Rectal smooth muscle tissue (tissue), 1 donor: ENCODE measurements at regions not wholly inside any gene's neighbourhood (a gene's known extent, or its start where the extent isn't known, plus 50 kb on each side); places are given as distances from the start of the nearest gene placed in this dataset.

Experiments
- H3K27ac ChIP-seq: one replicate; pipeline ENCODE4 v1.7.0; 2013; ENCODE audit warnings: low read depth, low read length, inconsistent platforms
- H3K27me3 ChIP-seq: one replicate; pipeline ENCODE4 v1.7.0; 2013; ENCODE audit warnings: low read length; ENCODE audit not compliant: control insufficient read depth, insufficient read depth
- H3K36me3 ChIP-seq: one replicate; pipeline ENCODE4 v1.7.0; 2013; ENCODE audit warnings: low read length; ENCODE audit not compliant: control insufficient read depth, insufficient read depth
- H3K4me1 ChIP-seq: one replicate; pipeline ENCODE4 v1.7.0; 2013; ENCODE audit warnings: low read length; ENCODE audit not compliant: control insufficient read depth, insufficient read depth
- H3K4me3 ChIP-seq: one replicate; pipeline ENCODE4 v1.7.0; 2013; ENCODE audit warnings: low read length
- H3K9ac ChIP-seq: one replicate; pipeline ENCODE4 v1.7.0; 2013; ENCODE audit warnings: low read length

DNA sequence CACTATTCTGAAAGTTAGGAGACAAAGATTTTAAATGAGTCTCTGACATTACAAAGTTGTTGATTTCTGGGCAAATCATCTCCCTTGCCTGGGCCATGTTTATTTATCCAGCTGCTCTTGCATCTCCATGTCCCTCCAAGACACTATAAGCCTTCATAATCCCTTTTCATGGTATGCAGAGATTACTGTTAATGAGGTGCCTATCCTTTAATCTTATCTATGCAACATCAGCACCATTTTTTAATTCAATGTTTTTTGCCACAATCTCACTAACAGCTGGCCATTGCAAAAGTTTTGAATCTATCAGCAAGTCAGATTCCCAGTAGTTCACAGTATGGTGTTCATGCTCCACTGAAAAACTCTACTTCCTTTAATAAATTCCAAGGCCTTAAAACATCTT lies 108.5 kb upstream of the PTPRD start:
- Histone ChIP-seq H3K27ac (no peak overlapping the region), H3K4me1 (no peaks in the 10 kb centered on the region), H3K36me3 (no peaks in the 10 kb centered on the region), H3K9ac (no peak overlapping the region), H3K4me3 (no peak overlapping the region), H3K27me3 (no peaks in the 10 kb centered on the region)

DNA sequence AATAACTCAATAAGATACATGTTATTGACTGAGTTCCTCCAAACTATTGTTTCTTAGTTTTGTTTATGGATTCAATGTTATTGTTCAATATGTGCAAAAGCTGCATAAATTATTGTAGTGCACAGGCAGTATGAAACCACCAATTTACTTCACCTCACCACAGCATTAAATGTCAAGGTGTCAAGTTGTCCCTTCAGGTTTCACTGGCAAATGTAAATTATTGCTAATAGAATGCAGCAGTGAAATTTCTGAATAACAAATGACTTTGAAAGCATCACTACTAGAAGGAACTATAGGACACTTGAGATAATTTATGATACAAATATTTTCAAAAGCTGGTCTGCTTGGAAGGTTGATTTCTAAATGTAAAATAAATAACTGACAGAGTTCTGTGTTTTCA lies 116.4 kb upstream of the PTPRD start:
- Histone ChIP-seq H3K4me3 (no peak overlapping the region), H3K36me3 (no peaks in the 10 kb centered on the region), H3K27ac (no peak overlapping the region), H3K9ac (no peak overlapping the region), H3K27me3 (no peaks in the 10 kb centered on the region), H3K4me1 (no peaks in the 10 kb centered on the region)

DNA sequence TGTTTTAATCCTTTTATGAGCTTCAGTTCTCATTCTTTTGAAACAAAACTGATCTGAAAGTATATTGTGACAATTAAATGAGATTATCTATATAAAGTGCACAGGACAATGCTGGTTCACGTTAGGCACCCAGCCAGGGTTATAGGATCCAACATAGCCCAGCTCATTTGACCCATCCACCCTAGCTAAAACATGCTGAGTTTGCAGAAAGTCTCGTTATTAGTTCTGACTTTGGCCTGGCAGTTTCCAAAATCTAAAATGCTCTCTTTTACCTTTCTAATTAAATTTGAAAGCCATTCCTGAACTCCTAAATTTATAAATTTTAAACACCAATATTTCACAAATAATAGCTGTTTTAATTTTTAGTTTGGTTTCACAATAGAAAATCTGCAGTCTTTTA lies 131.9 kb upstream of the PTPRD start:
- H3K4me1 ChIP-seq = no peaks in the 10 kb centered on the region
- no peak overlapping the region for H3K27ac ChIP-seq
- no peak overlapping the region for H3K9ac ChIP-seq
- H3K27me3 ChIP-seq = no peaks in the 10 kb centered on the region
- H3K4me3 ChIP-seq = no peak overlapping the region
- no peaks in the 10 kb centered on the region for H3K36me3 ChIP-seq

DNA sequence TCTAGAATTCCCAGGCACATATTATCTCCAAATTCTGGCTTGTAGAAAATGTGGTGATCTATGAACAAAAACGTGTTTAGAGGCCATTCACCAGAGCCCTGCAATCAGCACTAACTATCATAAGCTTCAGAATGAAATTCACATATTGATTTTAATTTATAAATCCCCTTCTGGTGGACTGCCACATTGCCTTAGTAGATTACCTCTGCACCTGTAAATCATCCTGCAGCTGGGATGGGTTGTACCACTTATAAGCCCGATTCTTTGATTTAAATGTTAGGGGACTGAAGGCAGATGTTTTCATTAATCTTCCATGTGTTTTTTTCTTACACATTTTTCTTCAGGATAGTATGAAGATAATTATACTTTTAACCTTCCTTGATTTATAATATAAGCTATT lies 140.7 kb upstream of the PTPRD start:
- Histone ChIP-seq H3K36me3 (no peaks in the 10 kb centered on the region), H3K9ac (no peak overlapping the region), H3K4me1 (no peaks in the 10 kb centered on the region), H3K4me3 (no peak overlapping the region), H3K27ac (no peak overlapping the region), H3K27me3 (no peaks in the 10 kb centered on the region)

DNA sequence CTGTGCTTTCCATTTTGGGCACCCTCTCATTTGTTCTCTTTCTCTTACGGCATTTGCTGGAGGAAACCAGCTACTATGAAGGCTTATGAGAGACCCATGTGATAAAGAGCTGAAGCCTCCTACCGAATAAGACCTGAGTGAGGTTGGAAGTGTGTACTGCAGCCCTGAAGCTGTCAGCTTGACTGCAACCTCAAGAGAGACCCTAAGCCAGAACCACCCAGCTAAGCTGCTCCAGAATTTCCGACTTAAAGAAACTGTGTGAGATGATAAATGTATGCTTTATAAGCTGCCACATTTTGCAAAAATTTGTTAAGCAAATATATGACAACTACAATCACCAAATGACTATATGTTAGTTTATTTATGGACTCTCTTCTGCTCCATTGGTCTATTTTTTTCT lies 151.7 kb upstream of the PTPRD start:
- H3K36me3 ChIP-seq = no peaks in the 10 kb centered on the region
- no peak overlapping the region for H3K27ac ChIP-seq
- H3K4me3 ChIP-seq = no peak overlapping the region
- H3K9ac ChIP-seq = no peak overlapping the region
- no peaks in the 10 kb centered on the region for H3K27me3 ChIP-seq
- H3K4me1 ChIP-seq = no peaks in the 10 kb centered on the region

DNA sequence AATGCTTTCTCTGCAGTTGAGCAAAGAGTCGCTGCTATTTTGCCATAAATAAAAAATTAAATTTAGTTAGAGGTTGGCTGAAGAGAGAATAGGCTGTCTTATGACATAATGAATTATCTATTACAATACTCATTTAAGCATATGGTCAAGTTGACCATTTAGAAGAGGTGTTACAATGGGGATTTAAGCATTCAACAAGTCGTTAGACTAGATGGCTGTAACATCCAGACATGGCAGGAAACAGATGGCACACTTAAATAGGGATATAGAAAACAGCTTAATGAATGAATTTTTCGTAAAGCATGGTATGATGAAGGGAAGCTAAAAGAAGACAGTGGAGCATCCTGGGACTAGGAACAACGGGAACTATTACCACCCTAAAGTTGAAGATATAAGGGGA lies 160.3 kb upstream of the PTPRD start:
- Histone ChIP-seq H3K4me1 (no peaks in the 10 kb centered on the region), H3K27ac (no peak overlapping the region), H3K9ac (no peak overlapping the region), H3K36me3 (no peaks in the 10 kb centered on the region), H3K27me3 (no peaks in the 10 kb centered on the region), H3K4me3 (no peak overlapping the region)

DNA sequence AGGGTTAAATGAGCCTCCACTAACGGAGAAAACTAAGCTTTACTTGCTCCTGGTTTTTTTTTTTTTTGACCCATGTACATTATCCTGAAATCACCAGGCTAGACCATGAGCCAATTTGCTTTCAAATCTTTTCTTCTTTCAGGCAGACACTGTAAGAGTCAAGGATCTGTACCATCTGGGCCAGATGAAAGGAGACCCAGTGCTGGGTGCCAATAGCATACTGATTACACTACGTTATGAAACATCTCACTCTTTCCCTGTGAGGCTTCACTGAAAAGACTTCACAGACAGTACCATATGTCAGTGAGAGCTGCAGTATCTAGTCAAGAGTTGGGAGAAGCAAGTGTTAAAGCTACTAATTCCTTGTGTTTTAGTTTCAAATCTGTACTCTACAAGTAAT lies 161.2 kb upstream of the PTPRD start:
- no peaks in the 10 kb centered on the region for H3K27me3 ChIP-seq
- H3K9ac ChIP-seq = no peak overlapping the region
- H3K4me1 ChIP-seq = no peaks in the 10 kb centered on the region
- no peak overlapping the region for H3K27ac ChIP-seq
- H3K4me3 ChIP-seq = no peak overlapping the region
- no peaks in the 10 kb centered on the region for H3K36me3 ChIP-seq

DNA sequence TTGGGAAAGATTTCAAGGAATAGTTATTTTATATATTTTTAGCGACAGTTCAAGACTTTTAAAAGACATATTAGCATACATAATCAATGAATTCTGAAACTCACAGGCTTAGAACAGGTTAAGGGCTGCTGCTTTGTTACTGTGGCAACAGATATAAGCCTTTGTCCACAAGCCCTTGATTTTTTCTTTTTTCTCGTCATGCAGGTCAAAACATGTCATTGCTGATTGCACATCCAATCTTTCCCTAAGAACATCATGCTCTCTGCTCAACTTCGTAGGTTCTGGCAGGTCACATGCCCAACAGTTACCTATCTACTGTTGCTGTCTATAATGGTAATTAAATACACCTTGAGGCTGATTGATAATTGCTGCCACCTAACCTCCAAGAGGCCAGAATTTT lies 172.5 kb upstream of the PTPRD start:
- Histone ChIP-seq H3K36me3 (no peaks in the 10 kb centered on the region), H3K27me3 (no peaks in the 10 kb centered on the region), H3K4me1 (no peaks in the 10 kb centered on the region), H3K4me3 (no peak overlapping the region), H3K27ac (no peak overlapping the region), H3K9ac (no peak overlapping the region)

DNA sequence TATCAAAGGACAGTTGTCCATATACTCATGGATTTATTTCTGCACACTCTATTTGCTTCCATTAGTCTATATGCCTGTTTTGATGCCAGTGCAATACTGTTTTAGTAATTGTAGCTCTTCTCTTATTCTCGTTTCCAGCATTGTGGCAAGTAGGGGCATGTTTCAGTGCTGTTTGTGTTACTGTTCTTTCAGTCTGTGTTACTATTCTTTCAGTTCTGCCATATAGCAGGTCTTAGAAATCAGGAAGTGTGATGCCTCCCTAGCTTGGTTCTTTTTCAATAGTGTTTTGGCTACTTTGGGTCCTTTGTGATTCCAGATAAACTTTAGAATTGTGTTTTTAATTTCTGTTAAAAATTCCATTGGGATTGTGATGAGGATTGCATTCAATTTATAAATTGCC lies 180.5 kb upstream of the PTPRD start:
- H3K4me1 ChIP-seq = no peaks in the 10 kb centered on the region
- H3K27me3 ChIP-seq = no peaks in the 10 kb centered on the region
- no peak overlapping the region for H3K27ac ChIP-seq
- H3K36me3 ChIP-seq = no peaks in the 10 kb centered on the region
- H3K9ac ChIP-seq = no peak overlapping the region
- no peak overlapping the region for H3K4me3 ChIP-seq

DNA sequence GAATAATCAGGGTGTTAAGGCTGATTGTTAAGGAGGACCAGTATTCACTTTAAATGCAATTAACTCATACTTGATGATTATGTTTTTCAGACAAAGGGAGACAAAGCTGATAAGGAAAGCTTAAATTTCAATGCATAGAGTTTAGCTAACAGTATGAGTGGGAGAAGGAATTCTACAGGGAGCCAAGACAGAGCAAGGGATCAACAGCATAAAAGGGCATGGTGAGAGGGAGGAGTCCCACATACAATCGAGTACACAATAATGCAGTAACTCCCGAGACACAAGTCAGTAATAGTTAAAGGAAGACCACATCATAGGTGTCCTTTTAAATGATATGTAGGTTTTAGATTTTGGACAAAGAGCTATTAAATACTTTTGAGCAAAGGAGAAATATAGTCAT lies 191.7 kb upstream of the PTPRD start:
- Histone ChIP-seq H3K27ac (no peak overlapping the region), H3K27me3 (no peaks in the 10 kb centered on the region), H3K9ac (no peak overlapping the region), H3K36me3 (no peaks in the 10 kb centered on the region), H3K4me1 (no peaks in the 10 kb centered on the region), H3K4me3 (no peak overlapping the region)

DNA sequence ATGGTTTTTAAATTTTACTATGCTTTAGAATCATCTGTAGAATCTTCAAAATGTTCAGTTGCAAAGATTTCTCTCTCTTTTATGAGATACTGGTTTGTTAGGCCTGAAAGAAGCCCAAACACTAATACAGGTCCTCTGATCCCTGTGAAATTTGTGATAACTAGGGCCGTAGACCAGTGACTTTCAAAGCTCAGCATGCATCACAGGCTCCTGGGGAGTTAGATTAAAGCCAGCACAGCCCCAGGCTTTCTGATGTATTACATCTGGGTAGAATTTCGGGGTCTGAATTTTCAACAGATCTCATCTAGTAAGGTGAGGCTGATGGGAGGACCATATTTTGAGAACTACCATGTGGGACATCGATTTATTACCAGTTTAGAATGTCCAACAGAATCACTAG lies 194.1 kb upstream of the PTPRD start:
- Histone ChIP-seq H3K27ac (no peak overlapping the region), H3K27me3 (no peaks in the 10 kb centered on the region), H3K4me1 (no peaks in the 10 kb centered on the region), H3K4me3 (no peak overlapping the region), H3K9ac (no peak overlapping the region), H3K36me3 (no peaks in the 10 kb centered on the region)

DNA sequence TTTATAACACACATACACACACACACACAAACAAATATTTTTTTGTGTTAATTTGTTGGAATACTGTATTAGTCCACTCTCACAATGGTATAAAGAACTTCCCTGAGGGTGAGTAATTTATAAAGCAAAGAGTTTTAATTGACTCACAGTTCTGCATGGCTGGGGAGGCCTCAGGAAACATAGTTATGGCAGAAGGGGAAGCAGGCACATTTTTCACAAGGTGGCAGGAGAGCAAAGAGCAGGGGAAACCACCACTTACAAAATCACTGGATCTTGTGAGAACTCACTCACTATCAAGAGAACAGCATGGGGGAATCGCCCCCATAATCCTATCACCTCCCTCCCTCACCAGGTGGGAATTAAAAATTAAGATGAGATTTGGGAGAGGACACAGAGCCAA lies 205.4 kb upstream of the PTPRD start:
- H3K27me3 ChIP-seq = no peaks in the 10 kb centered on the region
- H3K4me1 ChIP-seq = no peaks in the 10 kb centered on the region
- H3K9ac ChIP-seq = no peak overlapping the region
- H3K36me3 ChIP-seq = no peaks in the 10 kb centered on the region
- no peak overlapping the region for H3K27ac ChIP-seq
- no peak overlapping the region for H3K4me3 ChIP-seq

DNA sequence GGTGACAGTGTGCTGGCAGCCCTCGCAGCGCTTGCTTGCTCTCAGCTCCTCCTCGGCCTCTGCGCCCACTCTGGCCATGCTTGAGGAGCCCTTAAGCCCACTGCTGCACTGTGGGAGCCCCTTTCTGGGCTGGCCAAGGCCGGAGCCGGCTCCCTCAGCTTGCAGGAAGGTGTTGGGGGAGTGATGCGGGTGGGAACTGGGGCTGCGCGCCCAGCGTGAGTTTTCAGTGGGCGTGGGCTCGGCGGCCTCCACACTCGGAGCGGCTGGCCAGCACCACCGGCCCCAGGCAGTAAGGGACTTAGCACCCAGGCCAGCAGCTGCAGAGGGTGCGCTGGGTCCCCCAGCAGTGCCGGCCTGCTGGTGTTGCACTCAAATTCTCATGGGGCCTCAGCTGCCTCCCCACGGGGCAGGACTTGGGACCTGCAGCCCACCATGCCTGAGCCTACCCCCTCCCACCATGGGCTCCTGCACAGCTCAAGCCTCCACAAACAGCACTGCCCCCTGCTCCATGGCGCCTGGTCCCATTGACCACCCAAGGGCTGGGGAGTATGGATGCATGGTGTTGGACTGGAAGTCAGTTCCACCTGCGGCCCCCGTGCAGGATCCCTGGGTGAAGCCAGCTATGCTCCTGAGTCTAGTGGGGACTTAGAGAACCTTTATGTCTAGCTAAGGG lies 223.1 kb upstream of the PTPRD start:
- Histone ChIP-seq H3K4me3 (no peak overlapping the region), H3K27me3 (no peaks in the 10 kb centered on the region), H3K36me3 (no peaks in the 10 kb centered on the region)

More for the DNA sequence above, 223.1 kb upstream of the PTPRD start:
- Histone ChIP-seq H3K9ac (no peak overlapping the region), H3K4me1 (no peaks in the 10 kb centered on the region), H3K27ac (no peak overlapping the region)
